ENCODE measurements at regions not wholly inside any gene's neighbourhood (a gene's known extent, or its start where the extent isn't known, plus 50 kb on each side); places are given as distances from the start of the nearest gene placed in this dataset.

GRCh38 chr10:33506838-33507661, 172.6 kb upstream of the NRP1 start:
- Histone ChIP-seq H3K4me1 (ENCODE audit: control insufficient read depth in 1 of 2, insufficient read depth in 2 of 2, low read length in 2 of 2) (peaks cover 0 to 14% of the 10 kb centered on the region in 2 donors), H3K9ac (ENCODE audit: low read depth in 1 of 2, low read length in 2 of 2) (no peak overlapping the region), H3K36me3 (ENCODE audit: control insufficient read depth in 1 of 2, insufficient read depth in 2 of 2, low read length in 2 of 2) (no peaks in the 10 kb centered on the region), H3K4me3 (ENCODE audit: low read depth in 1 of 2, low read length in 2 of 2) (no peak overlapping the region), H3K27ac (ENCODE audit: low read depth, low read length) (no peak overlapping the region), H3K9me3 (ENCODE audit: control insufficient read depth in 1 of 2, low read length in 2 of 2) (no peaks in the 10 kb centered on the region), H3K27me3 (ENCODE audit: control insufficient read depth in 1 of 2, insufficient read depth in 2 of 2, low read length in 2 of 2) (no peaks in the 10 kb centered on the region)

GRCh38 chr10:33506391-33506790, 171.9 kb upstream of the NRP1 start:
- H3K4me1 ChIP-seq (ENCODE audit: control insufficient read depth in 1 of 2, insufficient read depth in 2 of 2, low read length in 2 of 2), result peaks cover 0 to 14% of the 10 kb centered on the region in 2 donors

GRCh38 chr10:33501161-33501560, 166.7 kb upstream of the NRP1 start:
- Histone ChIP-seq H3K4me1 (ENCODE audit: control insufficient read depth in 1 of 2, insufficient read depth in 2 of 2, low read length in 2 of 2) (no peaks in the 10 kb centered on the region), H3K4me3 (ENCODE audit: low read depth in 1 of 2, low read length in 2 of 2) (no peak overlapping the region), H3K27me3 (ENCODE audit: control insufficient read depth in 1 of 2, insufficient read depth in 2 of 2, low read length in 2 of 2) (no peaks in the 10 kb centered on the region), H3K36me3 (ENCODE audit: control insufficient read depth in 1 of 2, insufficient read depth in 2 of 2, low read length in 2 of 2) (no peaks in the 10 kb centered on the region), H3K9ac (ENCODE audit: low read depth in 1 of 2, low read length in 2 of 2) (no peak overlapping the region), H3K27ac (ENCODE audit: low read depth, low read length) (no peak overlapping the region), H3K9me3 (ENCODE audit: control insufficient read depth in 1 of 2, low read length in 2 of 2) (no peaks in the 10 kb centered on the region)

More at GRCh38 chr10:33506391-33506790, 171.9 kb upstream of the NRP1 start:
- Histone ChIP-seq H3K4me3 (ENCODE audit: low read depth in 1 of 2, low read length in 2 of 2) (no peak overlapping the region), H3K9ac (ENCODE audit: low read depth in 1 of 2, low read length in 2 of 2) (no peak overlapping the region), H3K9me3 (ENCODE audit: control insufficient read depth in 1 of 2, low read length in 2 of 2) (no peaks in the 10 kb centered on the region), H3K36me3 (ENCODE audit: control insufficient read depth in 1 of 2, insufficient read depth in 2 of 2, low read length in 2 of 2) (no peaks in the 10 kb centered on the region), H3K27ac (ENCODE audit: low read depth, low read length) (no peak overlapping the region), H3K27me3 (ENCODE audit: control insufficient read depth in 1 of 2, insufficient read depth in 2 of 2, low read length in 2 of 2) (no peaks in the 10 kb centered on the region)

- Histone ChIP-seq H3K4me3 (ENCODE audit: low read depth in 1 of 2, low read length in 2 of 2) (no peak overlapping the region), H3K27ac (ENCODE audit: low read depth, low read length) (no peak overlapping the region), H3K27me3 (ENCODE audit: control insufficient read depth in 1 of 2, insufficient read depth in 2 of 2, low read length in 2 of 2) (no peaks in the 10 kb centered on the region), H3K36me3 (ENCODE audit: control insufficient read depth in 1 of 2, insufficient read depth in 2 of 2, low read length in 2 of 2) (no peaks in the 10 kb centered on the region), H3K9me3 (ENCODE audit: control insufficient read depth in 1 of 2, low read length in 2 of 2) (no peaks in the 10 kb centered on the region), H3K9ac (ENCODE audit: low read depth in 1 of 2, low read length in 2 of 2) (no peak overlapping the region), H3K4me1 (ENCODE audit: control insufficient read depth in 1 of 2, insufficient read depth in 2 of 2, low read length in 2 of 2) (no peaks in the 10 kb centered on the region)
Observed at GRCh38 chr10:33498391-33498891, 164.0 kb upstream of the NRP1 start.

GRCh38 chr10:33497338-33497737, 162.9 kb upstream of the NRP1 start:
- H3K27ac ChIP-seq (ENCODE audit: low read depth, low read length), result no peak overlapping the region
- no peaks in the 10 kb centered on the region for H3K36me3 ChIP-seq (ENCODE audit: control insufficient read depth in 1 of 2, insufficient read depth in 2 of 2, low read length in 2 of 2)
- no peak overlapping the region for H3K9ac ChIP-seq (ENCODE audit: low read depth in 1 of 2, low read length in 2 of 2)
- no peaks in the 10 kb centered on the region for H3K4me1 ChIP-seq (ENCODE audit: control insufficient read depth in 1 of 2, insufficient read depth in 2 of 2, low read length in 2 of 2)
- no peaks in the 10 kb centered on the region for H3K27me3 ChIP-seq (ENCODE audit: control insufficient read depth in 1 of 2, insufficient read depth in 2 of 2, low read length in 2 of 2)
- H3K9me3 ChIP-seq (ENCODE audit: control insufficient read depth in 1 of 2, low read length in 2 of 2), result no peaks in the 10 kb centered on the region
- H3K4me3 ChIP-seq (ENCODE audit: low read depth in 1 of 2, low read length in 2 of 2), result no peak overlapping the region

- Histone ChIP-seq H3K9ac (ENCODE audit: low read depth in 1 of 2, low read length in 2 of 2) (no peak overlapping the region), H3K36me3 (ENCODE audit: control insufficient read depth in 1 of 2, insufficient read depth in 2 of 2, low read length in 2 of 2) (no peaks in the 10 kb centered on the region), H3K4me3 (ENCODE audit: low read depth in 1 of 2, low read length in 2 of 2) (no peak overlapping the region), H3K9me3 (ENCODE audit: control insufficient read depth in 1 of 2, low read length in 2 of 2) (no peaks in the 10 kb centered on the region), H3K27me3 (ENCODE audit: control insufficient read depth in 1 of 2, insufficient read depth in 2 of 2, low read length in 2 of 2) (no peaks in the 10 kb centered on the region), H3K27ac (ENCODE audit: low read depth, low read length) (no peak overlapping the region), H3K4me1 (ENCODE audit: control insufficient read depth in 1 of 2, insufficient read depth in 2 of 2, low read length in 2 of 2) (no peaks in the 10 kb centered on the region)
Observed at GRCh38 chr10:33496096-33496495, 161.6 kb upstream of the NRP1 start.

GRCh38 chr10:33494694-33495265, 160.3 kb upstream of the NRP1 start:
- Histone ChIP-seq H3K9ac (ENCODE audit: low read depth in 1 of 2, low read length in 2 of 2) (no peak overlapping the region), H3K27ac (ENCODE audit: low read depth, low read length) (no peak overlapping the region), H3K4me1 (ENCODE audit: control insufficient read depth in 1 of 2, insufficient read depth in 2 of 2, low read length in 2 of 2) (no peaks in the 10 kb centered on the region)

GRCh38 chr10:33493978-33494377, 159.5 kb upstream of the NRP1 start:
- Histone ChIP-seq H3K27me3 (ENCODE audit: control insufficient read depth in 1 of 2, insufficient read depth in 2 of 2, low read length in 2 of 2) (no peaks in the 10 kb centered on the region), H3K9ac (ENCODE audit: low read depth in 1 of 2, low read length in 2 of 2) (no peak overlapping the region), H3K27ac (ENCODE audit: low read depth, low read length) (no peak overlapping the region), H3K4me3 (ENCODE audit: low read depth in 1 of 2, low read length in 2 of 2) (no peak overlapping the region), H3K36me3 (ENCODE audit: control insufficient read depth in 1 of 2, insufficient read depth in 2 of 2, low read length in 2 of 2) (no peaks in the 10 kb centered on the region), H3K4me1 (ENCODE audit: control insufficient read depth in 1 of 2, insufficient read depth in 2 of 2, low read length in 2 of 2) (no peaks in the 10 kb centered on the region), H3K9me3 (ENCODE audit: control insufficient read depth in 1 of 2, low read length in 2 of 2) (no peaks in the 10 kb centered on the region)

More at GRCh38 chr10:33494694-33495265, 160.3 kb upstream of the NRP1 start:
- no peaks in the 10 kb centered on the region for H3K27me3 ChIP-seq (ENCODE audit: control insufficient read depth in 1 of 2, insufficient read depth in 2 of 2, low read length in 2 of 2)
- no peaks in the 10 kb centered on the region for H3K36me3 ChIP-seq (ENCODE audit: control insufficient read depth in 1 of 2, insufficient read depth in 2 of 2, low read length in 2 of 2)
- no peak overlapping the region for H3K4me3 ChIP-seq (ENCODE audit: low read depth in 1 of 2, low read length in 2 of 2)
- H3K9me3 ChIP-seq (ENCODE audit: control insufficient read depth in 1 of 2, low read length in 2 of 2), result no peaks in the 10 kb centered on the region

- H3K27me3 ChIP-seq (ENCODE audit: control insufficient read depth in 1 of 2, insufficient read depth in 2 of 2, low read length in 2 of 2), result no peaks in the 10 kb centered on the region
- no peak overlapping the region for H3K27ac ChIP-seq (ENCODE audit: low read depth, low read length)
- H3K36me3 ChIP-seq (ENCODE audit: control insufficient read depth in 1 of 2, insufficient read depth in 2 of 2, low read length in 2 of 2), result no peaks in the 10 kb centered on the region
- no peaks in the 10 kb centered on the region for H3K9me3 ChIP-seq (ENCODE audit: control insufficient read depth in 1 of 2, low read length in 2 of 2)
- H3K4me3 ChIP-seq (ENCODE audit: low read depth in 1 of 2, low read length in 2 of 2), result no peak overlapping the region
- H3K9ac ChIP-seq (ENCODE audit: low read depth in 1 of 2, low read length in 2 of 2), result no peak overlapping the region
- H3K4me1 ChIP-seq (ENCODE audit: control insufficient read depth in 1 of 2, insufficient read depth in 2 of 2, low read length in 2 of 2), result no peaks in the 10 kb centered on the region
Observed at GRCh38 chr10:33493497-33493896, 159.0 kb upstream of the NRP1 start.

GRCh38 chr10:33492701-33493345, 158.4 kb upstream of the NRP1 start:
- Histone ChIP-seq H3K9me3 (ENCODE audit: control insufficient read depth in 1 of 2, low read length in 2 of 2) (no peaks in the 10 kb centered on the region), H3K27ac (ENCODE audit: low read depth, low read length) (no peak overlapping the region), H3K27me3 (ENCODE audit: control insufficient read depth in 1 of 2, insufficient read depth in 2 of 2, low read length in 2 of 2) (no peaks in the 10 kb centered on the region), H3K36me3 (ENCODE audit: control insufficient read depth in 1 of 2, insufficient read depth in 2 of 2, low read length in 2 of 2) (no peaks in the 10 kb centered on the region), H3K9ac (ENCODE audit: low read depth in 1 of 2, low read length in 2 of 2) (no peak overlapping the region), H3K4me3 (ENCODE audit: low read depth in 1 of 2, low read length in 2 of 2) (no peak overlapping the region), H3K4me1 (ENCODE audit: control insufficient read depth in 1 of 2, insufficient read depth in 2 of 2, low read length in 2 of 2) (no peaks in the 10 kb centered on the region)

Data from duodenal mucosa (tissue), 2 donors.